Thyroid gland (tissue), 4 donors: ENCODE measurements at regions not wholly inside any gene's neighbourhood (a gene's known extent, or its start where the extent isn't known, plus 50 kb on each side); places are given as distances from the start of the nearest gene placed in this dataset.

Experiments
- POLR2A ChIP-seq, 2 donors: fragments of 450-650 bp; IDR thresholded peaks; one replicate each; pipeline ENCODE4 v1.6.1; 2017; ENCODE audit warnings: antibody characterized with exemption in 2 of 2, mild to moderate bottlenecking in 2 of 2, moderate library complexity in 1 of 2
- TF ChIP-seq, protein P1 (sequence below), 6 experiments: fragments of 200-600 bp in 3 of 6; fragments of 450-650 bp in 3 of 6; sonication (generic) in 3 of 6; IDR thresholded peaks; one replicate each; pipeline ENCODE4 v1.5.1; 2016 to 2019; ENCODE audit warnings: antibody characterized with exemption in 6 of 6, mild to moderate bottlenecking in 2 of 6, inconsistent platforms in 1 of 6, moderate library complexity in 1 of 6

DNA sequence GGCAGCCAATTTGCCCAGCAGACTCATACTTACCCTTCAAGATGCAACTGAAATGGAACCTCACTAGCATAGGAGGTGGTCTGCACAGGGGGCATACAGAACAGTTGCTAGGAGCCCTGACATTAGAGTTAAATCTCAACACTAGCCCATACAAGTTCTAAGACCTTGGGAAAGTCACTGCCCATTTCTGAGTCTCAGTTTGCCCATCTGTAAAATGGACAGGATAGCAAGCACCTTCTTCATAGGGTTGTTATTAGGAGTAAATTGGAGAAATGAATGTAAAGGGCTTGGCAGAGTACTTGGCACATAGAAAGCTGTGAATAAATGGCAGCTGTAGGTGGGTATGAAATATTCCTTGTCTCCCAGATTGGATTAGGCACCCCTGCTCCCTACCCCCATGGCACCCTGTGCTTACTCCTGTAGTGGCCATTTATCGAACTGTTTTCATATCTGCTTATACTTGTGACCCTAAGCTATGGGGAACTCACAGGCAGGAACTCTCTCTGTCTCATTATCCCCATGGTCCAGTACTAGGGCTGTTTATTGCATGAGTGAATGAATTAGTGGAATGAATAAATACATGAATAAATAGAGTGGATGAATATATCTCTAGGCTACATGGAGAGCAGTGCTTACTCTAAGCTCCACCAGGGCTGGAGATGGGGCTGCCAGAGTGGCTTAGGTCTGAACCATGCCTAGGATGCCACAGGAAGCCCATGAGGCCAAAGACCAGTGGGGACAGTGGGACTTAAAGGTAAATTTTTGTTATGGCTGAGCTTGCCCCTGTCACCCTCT lies 152.6 kb downstream of the PLPP3 start:
- TF ChIP-seq POLR2A (IDR thresholded peaks at IDR 0.05), result no peak
- TF ChIP-seq, protein P1, sequence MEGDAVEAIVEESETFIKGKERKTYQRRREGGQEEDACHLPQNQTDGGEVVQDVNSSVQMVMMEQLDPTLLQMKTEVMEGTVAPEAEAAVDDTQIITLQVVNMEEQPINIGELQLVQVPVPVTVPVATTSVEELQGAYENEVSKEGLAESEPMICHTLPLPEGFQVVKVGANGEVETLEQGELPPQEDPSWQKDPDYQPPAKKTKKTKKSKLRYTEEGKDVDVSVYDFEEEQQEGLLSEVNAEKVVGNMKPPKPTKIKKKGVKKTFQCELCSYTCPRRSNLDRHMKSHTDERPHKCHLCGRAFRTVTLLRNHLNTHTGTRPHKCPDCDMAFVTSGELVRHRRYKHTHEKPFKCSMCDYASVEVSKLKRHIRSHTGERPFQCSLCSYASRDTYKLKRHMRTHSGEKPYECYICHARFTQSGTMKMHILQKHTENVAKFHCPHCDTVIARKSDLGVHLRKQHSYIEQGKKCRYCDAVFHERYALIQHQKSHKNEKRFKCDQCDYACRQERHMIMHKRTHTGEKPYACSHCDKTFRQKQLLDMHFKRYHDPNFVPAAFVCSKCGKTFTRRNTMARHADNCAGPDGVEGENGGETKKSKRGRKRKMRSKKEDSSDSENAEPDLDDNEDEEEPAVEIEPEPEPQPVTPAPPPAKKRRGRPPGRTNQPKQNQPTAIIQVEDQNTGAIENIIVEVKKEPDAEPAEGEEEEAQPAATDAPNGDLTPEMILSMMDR (IDR thresholded peaks at IDR 0.05), result no peak
